ENCODE measurements at regions not wholly inside any gene's neighbourhood (a gene's known extent, or its start where the extent isn't known, plus 50 kb on each side); places are given as distances from the start of the nearest gene placed in this dataset.

DNA sequence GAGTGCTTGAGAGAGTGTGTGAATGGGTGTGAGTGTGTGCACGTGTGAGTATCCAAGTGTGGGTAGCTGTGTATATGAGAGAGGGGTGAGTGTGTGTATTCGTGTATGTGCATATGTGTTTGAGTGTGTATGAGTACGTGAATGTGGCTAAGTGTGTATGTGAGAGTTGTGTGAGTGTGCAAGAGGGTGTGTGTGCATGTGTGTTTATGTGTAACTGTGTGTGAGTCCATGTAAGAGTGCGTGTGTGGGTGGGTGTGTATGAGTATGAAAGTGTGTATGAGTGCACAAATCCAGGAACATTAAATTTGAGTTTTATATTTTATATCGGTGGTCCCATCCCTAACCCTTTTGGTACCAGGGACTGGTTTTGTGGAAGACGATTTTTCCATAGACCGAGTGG is 156.4 kb downstream of the TENT4A start:
- H3K4me3 ChIP-seq, result no peak overlapping the region
- DNase-seq (ENCODE audit: low read depth in 1 of 2, low spot score in 1 of 2) (no peak), FAIRE-seq (no peak), ATAC-seq (no peak)
- TF ChIP-seq EHMT2 (IDR thresholded peaks at IDR 0.05; ENCODE audit: low read depth), result no peak
- no peak for TF ChIP-seq CBX2 (IDR thresholded peaks at IDR 0.05; ENCODE audit: borderline replicate concordance, low read depth)
- no peak for TF ChIP-seq CBX8 (IDR thresholded peaks at IDR 0.05)
- TF ChIP-seq MYC (IDR thresholded peaks at IDR 0.05; ENCODE audit: borderline replicate concordance, low read length), result no peak
- no peak for TF ChIP-seq FOSL2 (IDR thresholded peaks at IDR 0.05)
- no peak for TF ChIP-seq FOSL2 (CRISPR knock-in tag; IDR thresholded peaks at IDR 0.05)
- no peak for TF ChIP-seq NR3C1 (IDR thresholded peaks at IDR 0.05)
- TF ChIP-seq CHD2 (IDR thresholded peaks at IDR 0.05; ENCODE audit: low read length, partially characterized antibody), result no peak
- TF ChIP-seq JUNB (IDR thresholded peaks at IDR 0.05), result no peak
- TF ChIP-seq HOXB13 (CRISPR knock-in tag; IDR thresholded peaks at IDR 0.05; ENCODE audit: low read depth), result no peak
- no peak for TF ChIP-seq GATA3 (IDR thresholded peaks at IDR 0.05; ENCODE audit: borderline replicate concordance)
- TF ChIP-seq ZC3H11A (IDR thresholded peaks at IDR 0.05), result no peak
- no peak for TF ChIP-seq PHF8 (IDR thresholded peaks at IDR 0.05; ENCODE audit: borderline replicate concordance, low read depth)
- TF ChIP-seq, protein P1, sequence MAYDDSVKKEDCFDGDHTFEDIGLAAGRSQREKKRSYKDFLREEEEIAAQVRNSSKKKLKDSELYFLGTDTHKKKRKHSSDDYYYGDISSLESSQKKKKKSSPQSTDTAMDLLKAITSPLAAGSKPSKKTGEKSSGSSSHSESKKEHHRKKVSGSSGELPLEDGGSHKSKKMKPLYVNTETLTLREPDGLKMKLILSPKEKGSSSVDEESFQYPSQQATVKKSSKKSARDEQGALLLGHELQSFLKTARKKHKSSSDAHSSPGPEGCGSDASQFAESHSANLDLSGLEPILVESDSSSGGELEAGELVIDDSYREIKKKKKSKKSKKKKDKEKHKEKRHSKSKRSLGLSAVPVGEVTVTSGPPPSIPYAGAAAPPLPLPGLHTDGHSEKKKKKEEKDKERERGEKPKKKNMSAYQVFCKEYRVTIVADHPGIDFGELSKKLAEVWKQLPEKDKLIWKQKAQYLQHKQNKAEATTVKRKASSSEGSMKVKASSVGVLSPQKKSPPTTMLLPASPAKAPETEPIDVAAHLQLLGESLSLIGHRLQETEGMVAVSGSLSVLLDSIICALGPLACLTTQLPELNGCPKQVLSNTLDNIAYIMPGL (CRISPR knock-in tag; IDR thresholded peaks at IDR 0.05; ENCODE audit: borderline replicate concordance), result no peak
- TF ChIP-seq ZSCAN20 (CRISPR knock-in tag; IDR thresholded peaks at IDR 0.05), result no peak
- no peaks in the 10 kb centered on the region for H3K4me1 ChIP-seq
- POLR2A ChIA-PET, result no interaction called here
- no peaks in the 10 kb centered on the region for H3K9me3 ChIP-seq
- H3K27ac ChIP-seq, result no peak overlapping the region
- 28% methylated on average over 7 of the region's 7 CpGs for WGBS (ENCODE audit: missing lambda C conversion rate)
- CTCF ChIA-PET, result no interaction called here
- H3K4me2 ChIP-seq, result no peak overlapping the region

DNA sequence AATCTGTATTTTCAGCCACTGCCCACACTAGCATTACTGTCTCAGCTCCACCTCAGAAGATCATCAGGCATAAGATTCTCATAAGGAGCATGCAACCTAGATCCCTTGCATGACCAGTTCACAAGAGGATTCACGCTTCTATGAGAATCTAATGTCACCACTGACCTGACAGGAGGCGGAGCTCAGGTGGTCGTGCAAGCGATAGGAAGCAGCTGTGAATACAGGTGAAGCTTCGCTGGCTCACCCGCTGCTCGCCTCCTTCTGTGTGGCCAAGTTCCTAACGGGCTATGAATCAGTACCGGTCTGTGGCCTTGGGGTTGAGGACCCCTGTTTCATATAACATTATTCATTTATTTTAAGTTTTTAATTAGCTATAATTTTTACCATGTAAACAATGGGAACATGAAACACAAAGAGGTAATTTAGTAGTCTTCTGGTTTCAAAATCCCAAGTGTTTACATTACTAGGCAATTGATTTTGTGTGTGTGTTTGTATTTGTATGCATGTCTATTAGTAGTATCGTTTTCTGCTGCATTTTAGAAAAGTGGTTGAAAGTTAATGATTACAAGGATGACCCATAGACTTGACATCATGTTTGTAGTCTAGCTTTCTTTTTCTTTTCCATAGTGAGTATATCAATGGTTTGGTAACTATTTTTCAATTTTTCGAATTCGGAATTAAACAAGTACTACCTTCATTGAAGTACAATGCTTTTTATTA is 159.4 kb downstream of the TENT4A start:
- DNase-seq (ENCODE audit: low read depth in 1 of 2, low spot score in 1 of 2), result no peak
- WGBS (ENCODE audit: missing lambda C conversion rate), result 65% methylated on average over 12 of the region's 12 CpGs
- no peaks in the 10 kb centered on the region for H3K4me1 ChIP-seq
- ATAC-seq, result no peak
- no peak for TF ChIP-seq ZC3H11A (IDR thresholded peaks at IDR 0.05)
- TF ChIP-seq RAD21 (conservative IDR thresholded peaks at IDR 0.05 in 1 of 2, IDR thresholded peaks at IDR 0.05 in 1 of 2), result no peak
- TF ChIP-seq NR3C1 (IDR thresholded peaks at IDR 0.05), result no peak
- no peak for TF ChIP-seq EHF (CRISPR knock-in tag; IDR thresholded peaks at IDR 0.05)
- no peak for TF ChIP-seq EHMT2 (IDR thresholded peaks at IDR 0.05; ENCODE audit: low read depth)
- no peak for TF ChIP-seq SREBF2 (IDR thresholded peaks at IDR 0.05)
- H3K9me3 ChIP-seq, result no peaks in the 10 kb centered on the region
- no peak overlapping the region for H3K4me2 ChIP-seq
- no peak overlapping the region for H3K4me3 ChIP-seq
- ChIA-PET POLR2A (no interaction called here), CTCF (interaction anchor here (1.6 kb wide), 1 partner anchor 29 kb away, joined by 3 read pairs; no protein-coding TSS in a partner anchor)
- H3K27ac ChIP-seq, result no peak overlapping the region
- FAIRE-seq, result no peak

DNA sequence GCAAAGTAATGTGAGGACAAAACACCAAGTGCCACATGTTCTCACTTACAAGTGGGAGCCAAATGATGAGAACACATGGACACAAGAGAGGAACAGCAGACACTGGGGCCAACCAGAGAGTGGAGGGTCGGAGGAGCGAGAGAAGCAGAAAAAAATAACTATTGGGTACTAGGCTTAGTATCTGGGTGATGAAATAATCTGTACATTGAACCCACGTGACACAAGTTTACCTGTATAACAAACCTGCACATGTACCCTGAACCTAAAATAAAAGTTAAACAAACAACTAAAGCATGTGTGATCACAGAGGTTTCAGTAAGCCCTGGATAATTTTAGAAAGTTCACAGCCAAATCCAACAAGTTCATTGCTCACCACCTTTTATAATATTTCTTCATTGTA is 160.1 kb downstream of the TENT4A start:
- DNase-seq (ENCODE audit: low read depth in 1 of 2, low spot score in 1 of 2) (no peak), FAIRE-seq (no peak), ATAC-seq (no peak)
- Histone ChIP-seq H3K4me3 (no peak overlapping the region), H3K4me2 (no peak overlapping the region), H3K27ac (no peak overlapping the region), H3K9me3 (no peaks in the 10 kb centered on the region), H3K4me1 (no peaks in the 10 kb centered on the region)
- ChIA-PET POLR2A (no interaction called here), CTCF (interaction anchor here (1.6 kb wide), 1 partner anchor 30 kb away, joined by 3 read pairs; no protein-coding TSS in a partner anchor)
- WGBS (ENCODE audit: missing lambda C conversion rate), result 15% methylated on average over 3 of the region's 3 CpGs
- TF ChIP-seq RFX5 (IDR thresholded peaks at IDR 0.05), result no peak
- TF ChIP-seq CEBPB (IDR thresholded peaks at IDR 0.05), result no peak
- TF ChIP-seq HDAC2 (IDR thresholded peaks at IDR 0.05), result no peak
- no peak for TF ChIP-seq NPAS2 (CRISPR knock-in tag; IDR thresholded peaks at IDR 0.05; ENCODE audit: borderline replicate concordance)
- TF ChIP-seq RNF2 (IDR thresholded peaks at IDR 0.05; ENCODE audit: borderline replicate concordance, low read depth), result no peak
- TF ChIP-seq, protein P2, sequence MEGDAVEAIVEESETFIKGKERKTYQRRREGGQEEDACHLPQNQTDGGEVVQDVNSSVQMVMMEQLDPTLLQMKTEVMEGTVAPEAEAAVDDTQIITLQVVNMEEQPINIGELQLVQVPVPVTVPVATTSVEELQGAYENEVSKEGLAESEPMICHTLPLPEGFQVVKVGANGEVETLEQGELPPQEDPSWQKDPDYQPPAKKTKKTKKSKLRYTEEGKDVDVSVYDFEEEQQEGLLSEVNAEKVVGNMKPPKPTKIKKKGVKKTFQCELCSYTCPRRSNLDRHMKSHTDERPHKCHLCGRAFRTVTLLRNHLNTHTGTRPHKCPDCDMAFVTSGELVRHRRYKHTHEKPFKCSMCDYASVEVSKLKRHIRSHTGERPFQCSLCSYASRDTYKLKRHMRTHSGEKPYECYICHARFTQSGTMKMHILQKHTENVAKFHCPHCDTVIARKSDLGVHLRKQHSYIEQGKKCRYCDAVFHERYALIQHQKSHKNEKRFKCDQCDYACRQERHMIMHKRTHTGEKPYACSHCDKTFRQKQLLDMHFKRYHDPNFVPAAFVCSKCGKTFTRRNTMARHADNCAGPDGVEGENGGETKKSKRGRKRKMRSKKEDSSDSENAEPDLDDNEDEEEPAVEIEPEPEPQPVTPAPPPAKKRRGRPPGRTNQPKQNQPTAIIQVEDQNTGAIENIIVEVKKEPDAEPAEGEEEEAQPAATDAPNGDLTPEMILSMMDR (IDR thresholded peaks at IDR 0.05), result no peak
- no peak for TF ChIP-seq ESRRA (IDR thresholded peaks at IDR 0.05; ENCODE audit: borderline replicate concordance, low read length)
- TF ChIP-seq, protein P3, sequence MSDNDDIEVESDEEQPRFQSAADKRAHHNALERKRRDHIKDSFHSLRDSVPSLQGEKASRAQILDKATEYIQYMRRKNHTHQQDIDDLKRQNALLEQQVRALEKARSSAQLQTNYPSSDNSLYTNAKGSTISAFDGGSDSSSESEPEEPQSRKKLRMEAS (IDR thresholded peaks at IDR 0.05), result no peak
- no peak for TF ChIP-seq CBX2 (IDR thresholded peaks at IDR 0.05; ENCODE audit: borderline replicate concordance, low read depth)
- no peak for TF ChIP-seq RAD21 (conservative IDR thresholded peaks at IDR 0.05 in 1 of 2, IDR thresholded peaks at IDR 0.05 in 1 of 2)
- no peak for TF ChIP-seq ZNF302 (CRISPR knock-in tag; IDR thresholded peaks at IDR 0.05)
- TF ChIP-seq, protein P4, sequence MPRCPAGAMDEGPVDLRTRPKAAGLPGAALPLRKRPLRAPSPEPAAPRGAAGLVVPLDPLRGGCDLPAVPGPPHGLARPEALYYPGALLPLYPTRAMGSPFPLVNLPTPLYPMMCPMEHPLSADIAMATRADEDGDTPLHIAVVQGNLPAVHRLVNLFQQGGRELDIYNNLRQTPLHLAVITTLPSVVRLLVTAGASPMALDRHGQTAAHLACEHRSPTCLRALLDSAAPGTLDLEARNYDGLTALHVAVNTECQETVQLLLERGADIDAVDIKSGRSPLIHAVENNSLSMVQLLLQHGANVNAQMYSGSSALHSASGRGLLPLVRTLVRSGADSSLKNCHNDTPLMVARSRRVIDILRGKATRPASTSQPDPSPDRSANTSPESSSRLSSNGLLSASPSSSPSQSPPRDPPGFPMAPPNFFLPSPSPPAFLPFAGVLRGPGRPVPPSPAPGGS (IDR thresholded peaks at IDR 0.05), result no peak
- TF ChIP-seq, protein P5, sequence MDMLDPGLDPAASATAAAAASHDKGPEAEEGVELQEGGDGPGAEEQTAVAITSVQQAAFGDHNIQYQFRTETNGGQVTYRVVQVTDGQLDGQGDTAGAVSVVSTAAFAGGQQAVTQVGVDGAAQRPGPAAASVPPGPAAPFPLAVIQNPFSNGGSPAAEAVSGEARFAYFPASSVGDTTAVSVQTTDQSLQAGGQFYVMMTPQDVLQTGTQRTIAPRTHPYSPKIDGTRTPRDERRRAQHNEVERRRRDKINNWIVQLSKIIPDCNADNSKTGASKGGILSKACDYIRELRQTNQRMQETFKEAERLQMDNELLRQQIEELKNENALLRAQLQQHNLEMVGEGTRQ (IDR thresholded peaks at IDR 0.05), result no peak
- TF ChIP-seq MYC (IDR thresholded peaks at IDR 0.05; ENCODE audit: borderline replicate concordance, low read length), result no peak
- TF ChIP-seq KDM1A (IDR thresholded peaks at IDR 0.05; ENCODE audit: low read depth), result no peak
- TF ChIP-seq EHF (CRISPR knock-in tag; IDR thresholded peaks at IDR 0.05), result no peak

All from A549 (cell line).